GM12878 (cell line): ENCODE measurements at regions not wholly inside any gene's neighbourhood (a gene's known extent, or its start where the extent isn't known, plus 50 kb on each side); places are given as distances from the start of the nearest gene placed in this dataset.

Experiments
- ATAC-seq: fragments of 200-7000 bp; cut with Tn5 transposase; 3 replicates; pipeline ENCODE4 v1.9.1; 2020; ENCODE audit warnings: mild to moderate bottlenecking, moderate library complexity
- BruUV-seq: library from RNA; stranded (reverse); fragments of 400-500 nt; replicated peaks from 2 replicates; lab custom pipeline; 2021; lab: Mats Ljungman, UMichigan
- CTCF ChIA-PET: fragments of 300-600 bp; sonication (Branson Sonifier 250); formaldehyde crosslinking; extraction: SDS; loops from one replicate; lab custom pipeline; 2021; ENCODE audit warnings: inconsistent platforms; lab: Yijun Ruan, JAX
- POLR2A ChIA-PET: fragments of 350-600 bp; formaldehyde crosslinking; extraction: SDS; loops from one replicate; lab custom pipeline; 2021; ENCODE audit warnings: inconsistent platforms; lab: Charles Lee
- RAD21 ChIA-PET: fragments of 300-600 bp; sonication (Branson Sonifier 250); formaldehyde crosslinking; loops from one replicate; lab custom pipeline; 2023; ENCODE audit warnings: antibody characterized with exemption; ENCODE audit not compliant: unreplicated experiment; lab: Charles Lee
- SMC1A ChIA-PET: fragments of 300-600 bp; sonication (Branson Sonifier 250); formaldehyde crosslinking; loops from one replicate; lab custom pipeline; 2023; ENCODE audit not compliant: unreplicated experiment, uncharacterized antibody; lab: Charles Lee
- DNase-seq: peaks from one replicate; pipeline ENCODE4 v3.0.0-alpha.2; 2011; ENCODE audit warnings: low read depth, low spot score
- FAIRE-seq: peaks from 3 replicates; lab custom pipeline; 2011; peaks lifted over from hg19 to GRCh38; lab: Jason Lieb, UNC
- H2AFZ ChIP-seq: 2 replicates; pipeline ENCODE4 v1.6.0; 2011; ENCODE audit warnings: low read depth, low read length, control low read depth; ENCODE audit not compliant: control insufficient read depth
- H3K27ac ChIP-seq: 2 replicates; pipeline ENCODE4 v1.5.1; 2011; ENCODE audit warnings: control low read depth; ENCODE audit not compliant: control insufficient read depth, insufficient read depth
- H3K27me3 ChIP-seq, 2 experiments: replicated peaks in 1 of 2; 2 replicates each; pipeline versions ENCODE4 v1.6.0 to v1.6.1; 2011; ENCODE audit warnings: low read length in 1 of 2; ENCODE audit not compliant: control insufficient read depth in 2 of 2, insufficient read depth in 2 of 2
- H3K36me3 ChIP-seq, 2 experiments: 2 replicates each; pipeline ENCODE4 v1.5.1; 2011; ENCODE audit warnings: low read length in 1 of 2; ENCODE audit not compliant: control insufficient read depth in 2 of 2, insufficient read depth in 2 of 2
- H3K4me1 ChIP-seq: 2 replicates; pipeline ENCODE4 v1.6.1; 2011; ENCODE audit warnings: mild to moderate bottlenecking, low read length, moderate library complexity, mixed read lengths; ENCODE audit not compliant: control insufficient read depth, insufficient read depth
- H3K4me2 ChIP-seq: 2 replicates; pipeline ENCODE4 v1.6.0; 2011; ENCODE audit warnings: control low read depth; ENCODE audit not compliant: control insufficient read depth, insufficient read depth
- H3K4me3 ChIP-seq: fragments of 200-600 bp; sonication (generic); 2 replicates; pipeline ENCODE4 v1.5.1; 2016
- H3K79me2 ChIP-seq: 2 replicates; pipeline ENCODE4 v1.6.0; 2011; ENCODE audit warnings: low read length; ENCODE audit not compliant: control insufficient read depth, insufficient read depth
- H3K9ac ChIP-seq: 2 replicates; pipeline ENCODE4 v1.8.0; 2011; ENCODE audit warnings: low read length, control low read depth, mixed read lengths; ENCODE audit not compliant: control insufficient read depth, insufficient read depth
- H3K9me3 ChIP-seq: replicated peaks from 3 replicates; pipeline ENCODE4 v1.5.1; 2011; ENCODE audit warnings: mild to moderate bottlenecking, low read length; ENCODE audit not compliant: control insufficient read depth, insufficient read depth
- H4K20me1 ChIP-seq: 2 replicates; pipeline ENCODE4 v1.6.0; 2011; ENCODE audit not compliant: control insufficient read depth, insufficient read depth
- E4F1 ChIP-seq: fragments of 450-650 bp; IDR thresholded peaks from 2 replicates; pipeline ENCODE4 v1.6.1; 2018; ENCODE audit warnings: borderline replicate concordance, mild to moderate bottlenecking; ENCODE audit not compliant: partially characterized antibody
- NFXL1 ChIP-seq: fragments of 450-650 bp; IDR thresholded peaks from 2 replicates; pipeline ENCODE4 v1.6.1; 2017; ENCODE audit warnings: antibody characterized with exemption, mild to moderate bottlenecking, borderline replicate concordance
- RAD51 ChIP-seq: fragments of 450-650 bp; IDR thresholded peaks from 2 replicates; pipeline ENCODE4 v1.6.1; 2016; ENCODE audit warnings: moderate library complexity, mild to moderate bottlenecking, inconsistent platforms
- ZBTB33 ChIP-seq: fragments of 450-650 bp; IDR thresholded peaks from 2 replicates; pipeline ENCODE4 v1.6.1; 2017; ENCODE audit warnings: mild to moderate bottlenecking
- WGBS: methylation state at CpG from one replicate; pipeline ENCODE4 v1.1.6; 2016; ENCODE audit warnings: low lambda C conversion rate; ENCODE audit not compliant: insufficient replicate concordance, insufficient coverage; ENCODE audit errors: missing lambda C conversion rate; 5-methylcytosine and 5-hydroxymethylcytosine counted together
- in situ Hi-C: fragments of 300-500 bp; cut with MboI; formaldehyde crosslinking; loops from 9 replicates; pipeline ENCODE4 v1.14.3; 2018; ENCODE audit warnings: mixed read lengths
- intact Hi-C: fragments of 100-400 bp; cut with micrococcal nuclease; formaldehyde crosslinking; loops from one replicate; pipeline ENCODE4 v1.14.2; 2022; ENCODE audit not compliant: unreplicated experiment

- no peak overlapping the region for H3K27ac ChIP-seq
- RAD21 ChIA-PET, result no interaction called here
These were observed 123.6 kb upstream of the C1orf174 start for GRCh38 chr1:4023678-4024077.

More at GRCh38 chr1:4023678-4024077, 123.6 kb upstream of the C1orf174 start:
- no peak for ATAC-seq
- no peak overlapping the region for H3K4me2 ChIP-seq
- no peak overlapping the region for H3K9ac ChIP-seq
- in situ Hi-C loops (no loop called here), intact Hi-C loops (no loop called here)
- H3K27me3 ChIP-seq, result no peaks in the 10 kb centered on the region
- CTCF ChIA-PET, result interaction anchor here (0.6 kb wide), 1 partner anchor 114 kb away, joined by 3 read pairs; no protein-coding TSS in a partner anchor
- H3K9me3 ChIP-seq, result no peaks in the 10 kb centered on the region; the same call in 2 of the 3 replicates
- no peak for DNase-seq
- POLR2A ChIA-PET, result no interaction called here
- no peaks in the 10 kb centered on the region for H4K20me1 ChIP-seq
- no peak for FAIRE-seq
- H3K4me1 ChIP-seq, result peaks cover 13% of the 10 kb centered on the region
- no peak overlapping the region for H2AFZ ChIP-seq
- no peaks in the 10 kb centered on the region for H3K36me3 ChIP-seq
- no peak overlapping the region for H3K4me3 ChIP-seq
- BruUV-seq, result no TSS peak
- no peaks in the 10 kb centered on the region for H3K79me2 ChIP-seq
- SMC1A ChIA-PET, result no interaction called here
- WGBS, result 64% methylated on average over 5 of the region's 5 CpGs
- TF ChIP-seq ZBTB33 (no peak), RAD51 (no peak), NFXL1 (no peak), E4F1 (no peak)
- TF ChIP-seq, all 136 proteins: peak for 0
